RWPE2 (cell line): ENCODE measurements at regions not wholly inside any gene's neighbourhood (a gene's known extent, or its start where the extent isn't known, plus 50 kb on each side); places are given as distances from the start of the nearest gene placed in this dataset.

Source experiments
- ATAC-seq: fragments of 200-7000 bp; cut with Tn5 transposase; 3 replicates; pipeline ENCODE4 v1.9.1; 2021; ENCODE audit warnings: low read depth
- DNase-seq: peaks from one replicate; pipeline ENCODE4 v3.0.0-alpha.2; 2020; ENCODE audit warnings: low spot score
- H3K27ac ChIP-seq: fragments of 450-650 bp; 2 replicates; pipeline ENCODE4 v1.5.1; 2017; ENCODE audit warnings: mild to moderate bottlenecking; ENCODE audit not compliant: poor library complexity, severe bottlenecking
- H3K27me3 ChIP-seq: fragments of 250-450 bp; sonication (Bioruptor Pico); 2 replicates; pipeline ENCODE4 v1.5.1; 2021; ENCODE audit warnings: mild to moderate bottlenecking, moderate library complexity; ENCODE audit not compliant: insufficient read depth, poor library complexity, severe bottlenecking
- H3K36me3 ChIP-seq: fragments of 250-450 bp; sonication (Bioruptor Pico); 2 replicates; pipeline ENCODE4 v1.5.1; 2020; ENCODE audit warnings: low read depth, mild to moderate bottlenecking, moderate library complexity
- H3K4me1 ChIP-seq: fragments of 250-450 bp; sonication (Bioruptor Pico); 2 replicates; pipeline ENCODE4 v1.5.1; 2021; ENCODE audit warnings: mild to moderate bottlenecking, moderate library complexity; ENCODE audit not compliant: insufficient read depth, poor library complexity, severe bottlenecking
- H3K4me3 ChIP-seq: fragments of 250-450 bp; sonication (Bioruptor Pico); 2 replicates; pipeline ENCODE4 v1.5.1; 2021; ENCODE audit warnings: mild to moderate bottlenecking, moderate library complexity; ENCODE audit not compliant: severe bottlenecking
- H3K9me3 ChIP-seq: fragments of 250-450 bp; sonication (Bioruptor Pico); 2 replicates; pipeline ENCODE4 v1.5.1; 2021; ENCODE audit warnings: mild to moderate bottlenecking, moderate library complexity; ENCODE audit not compliant: severe bottlenecking
- CTCF ChIP-seq: fragments of 450-650 bp; IDR thresholded peaks from one replicate; pipeline ENCODE4 v1.5.1; 2017; ENCODE audit warnings: mild to moderate bottlenecking, moderate library complexity; ENCODE audit not compliant: poor library complexity, severe bottlenecking

DNA sequence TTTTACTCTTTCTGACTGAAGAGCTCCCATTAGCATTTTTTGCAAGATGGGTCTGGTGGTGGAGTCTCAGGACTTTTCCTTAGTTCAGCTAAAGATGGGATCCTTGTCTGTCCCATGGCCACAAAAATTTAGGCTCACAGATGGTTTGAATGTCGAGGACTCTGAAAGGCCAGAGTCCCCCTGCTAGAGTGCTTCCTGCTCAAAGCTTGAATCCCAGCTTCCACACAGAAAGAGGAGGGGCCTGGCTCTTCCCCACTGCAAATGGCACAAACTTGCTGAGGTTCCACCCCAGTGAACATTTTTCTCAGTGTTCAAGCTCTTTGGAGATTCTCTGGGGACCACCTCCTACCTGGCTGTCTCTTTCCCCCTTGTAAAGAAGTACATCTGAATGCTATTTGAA lies 64.7 kb upstream of the UGT2B15 start:
- H3K27me3 ChIP-seq, result no peaks in the 10 kb centered on the region
- DNase-seq (no peak), ATAC-seq (no peak)
- no peaks in the 10 kb centered on the region for H3K4me1 ChIP-seq
- no peaks in the 10 kb centered on the region for H3K9me3 ChIP-seq
- no peak overlapping the region for H3K27ac ChIP-seq
- H3K36me3 ChIP-seq, result no peaks in the 10 kb centered on the region
- H3K4me3 ChIP-seq, result no peak overlapping the region
- TF ChIP-seq CTCF, result no peak

- H3K36me3 ChIP-seq, result no peaks in the 10 kb centered on the region
- no peaks in the 10 kb centered on the region for H3K9me3 ChIP-seq
- H3K27me3 ChIP-seq, result no peaks in the 10 kb centered on the region
- H3K4me1 ChIP-seq, result no peaks in the 10 kb centered on the region
- ATAC-seq (no peak), DNase-seq (no peak)
- no peak overlapping the region for H3K4me3 ChIP-seq
- H3K27ac ChIP-seq, result no peak overlapping the region
- no peak for TF ChIP-seq CTCF
Measured at GRCh38 chr4:68736813-68737212, 66.4 kb upstream of the UGT2B15 start.

DNA sequence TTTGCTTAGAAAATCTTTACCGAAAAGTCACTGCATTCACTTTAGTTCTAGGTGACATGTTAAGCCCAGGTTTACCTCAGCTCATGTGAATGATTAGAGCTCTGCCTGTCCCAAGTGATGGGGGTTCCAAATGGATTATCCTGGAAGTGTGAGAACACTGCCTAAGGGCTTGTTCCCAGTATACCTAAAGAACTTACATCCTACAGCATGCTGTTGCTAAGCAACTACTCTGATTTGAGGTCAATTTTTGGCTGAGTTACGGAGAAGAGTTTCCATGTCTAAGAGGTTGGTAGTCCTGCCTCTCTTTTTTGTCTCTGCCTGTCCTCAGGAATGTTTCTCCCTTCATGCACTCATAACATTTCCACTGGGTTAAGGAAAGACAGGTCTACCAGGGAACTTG lies 67.6 kb upstream of the UGT2B15 start:
- no peaks in the 10 kb centered on the region for H3K36me3 ChIP-seq
- no peak overlapping the region for H3K4me3 ChIP-seq
- no peak overlapping the region for H3K27ac ChIP-seq
- ATAC-seq, result no peak
- H3K27me3 ChIP-seq, result no peaks in the 10 kb centered on the region
- H3K9me3 ChIP-seq, result no peaks in the 10 kb centered on the region
- H3K4me1 ChIP-seq, result no peaks in the 10 kb centered on the region
- no peak for TF ChIP-seq CTCF
- DNase-seq, result no peak

- Histone ChIP-seq H3K27me3 (no peaks in the 10 kb centered on the region), H3K9me3 (no peaks in the 10 kb centered on the region), H3K4me3 (no peak overlapping the region), H3K4me1 (peaks cover 17% of the 10 kb centered on the region), H3K36me3 (no peaks in the 10 kb centered on the region), H3K27ac (no peak overlapping the region)
- ATAC-seq (no peak), DNase-seq (no peak)
- TF ChIP-seq CTCF, result no peak
Measured at GRCh38 chr4:68744368-68744767, 71.4 kb upstream of the UGT2B10 start.

- Histone ChIP-seq H3K9me3 (no peaks in the 10 kb centered on the region), H3K27me3 (no peaks in the 10 kb centered on the region), H3K36me3 (no peaks in the 10 kb centered on the region), H3K4me1 (peaks cover 17% of the 10 kb centered on the region), H3K4me3 (no peak overlapping the region), H3K27ac (peak overlapping the region; percentile 52)
- ATAC-seq (peak; percentile 82), DNase-seq (no peak)
- TF ChIP-seq CTCF, result no peak
Measured at GRCh38 chr4:68748181-68748991, 67.4 kb upstream of the UGT2B10 start.
